ENCODE measurements at regions not wholly inside any gene's neighbourhood (a gene's known extent, or its start where the extent isn't known, plus 50 kb on each side); places are given as distances from the start of the nearest gene placed in this dataset.

GRCh38 chrY:7729318-7730011 is 817.9 kb upstream of the AMELY start:
- H3K9me3 ChIP-seq: no peaks in the 10 kb centered on the region
- H3K27ac Mint-ChIP-seq: no peak overlapping the region
- DNase-seq: no peak
- POLR2A ChIA-PET: no interaction called here
- ATAC-seq (replicated peaks in 1 of 4): no peak
- CTCF ChIA-PET: no interaction called here
- no peak overlapping the region for H3K4me3 ChIP-seq (ENCODE audit: control insufficient read depth in 1 of 2, extremely low read depth in 1 of 2, low read length in 1 of 2)
- WGBS (ENCODE audit: insufficient coverage): 74% methylated on average over 4 of the region's 8 CpGs
- no peak overlapping the region for H3K4me3 Mint-ChIP-seq
- no peaks in the 10 kb centered on the region for H3K27me3 ChIP-seq (replicated peaks in 1 of 2; ENCODE audit: control insufficient read depth in 2 of 2, extremely low read depth in 1 of 2, insufficient read depth in 2 of 2, low read length in 1 of 2)
- H3K4me1 Mint-ChIP-seq: no peaks in the 10 kb centered on the region
- no peak overlapping the region for H3K27ac ChIP-seq (ENCODE audit: low read length)
- H3K4me1 ChIP-seq (ENCODE audit: control insufficient read depth in 1 of 2, extremely low read depth in 1 of 2, insufficient read depth in 2 of 2, low read length in 2 of 2): no peaks in the 10 kb centered on the region
- H3K36me3 Mint-ChIP-seq: no peaks in the 10 kb centered on the region
- no peaks in the 10 kb centered on the region for H3K9me3 Mint-ChIP-seq
- H3K27me3 Mint-ChIP-seq: no peaks in the 10 kb centered on the region
- no peaks in the 10 kb centered on the region for H3K36me3 ChIP-seq (ENCODE audit: control insufficient read depth in 2 of 2, extremely low read depth in 1 of 2, insufficient read depth in 1 of 2, low read length in 1 of 2)

- H3K4me1 Mint-ChIP-seq: no peaks in the 10 kb centered on the region
- H3K27ac ChIP-seq (ENCODE audit: low read length): no peak overlapping the region
- no CpG with 5 or more reads among the region's 2 CpGs for WGBS (ENCODE audit: insufficient coverage)
- no peaks in the 10 kb centered on the region for H3K36me3 Mint-ChIP-seq
- no peaks in the 10 kb centered on the region for H3K27me3 ChIP-seq (replicated peaks in 1 of 2; ENCODE audit: control insufficient read depth in 2 of 2, extremely low read depth in 1 of 2, insufficient read depth in 2 of 2, low read length in 1 of 2)
- H3K36me3 ChIP-seq (ENCODE audit: control insufficient read depth in 2 of 2, extremely low read depth in 1 of 2, insufficient read depth in 1 of 2, low read length in 1 of 2): no peaks in the 10 kb centered on the region
- ChIA-PET POLR2A (no interaction called here), CTCF (no interaction called here)
- no peak overlapping the region for H3K4me3 Mint-ChIP-seq
- no peak overlapping the region for H3K4me3 ChIP-seq (ENCODE audit: control insufficient read depth in 1 of 2, extremely low read depth in 1 of 2, low read length in 1 of 2)
- no peaks in the 10 kb centered on the region for H3K4me1 ChIP-seq (ENCODE audit: control insufficient read depth in 1 of 2, extremely low read depth in 1 of 2, insufficient read depth in 2 of 2, low read length in 2 of 2)
- no peaks in the 10 kb centered on the region for H3K9me3 ChIP-seq
- ATAC-seq (replicated peaks in 1 of 4) (no peak), DNase-seq (no peak)
- no peaks in the 10 kb centered on the region for H3K27me3 Mint-ChIP-seq
- no peaks in the 10 kb centered on the region for H3K9me3 Mint-ChIP-seq
- no peak overlapping the region for H3K27ac Mint-ChIP-seq
These were observed 817.4 kb upstream of the AMELY start for GRCh38 chrY:7728935-7729317.

- Mint-ChIP-seq H3K9me3 (no peaks in the 10 kb centered on the region), H3K27ac (no peak overlapping the region), H3K4me1 (no peaks in the 10 kb centered on the region), H3K36me3 (no peaks in the 10 kb centered on the region), H3K27me3 (no peaks in the 10 kb centered on the region), H3K4me3 (no peak overlapping the region)
- ATAC-seq (replicated peaks in 1 of 4) (no peak), DNase-seq (no peak)
- no peaks in the 10 kb centered on the region for H3K9me3 ChIP-seq
- H3K4me1 ChIP-seq (ENCODE audit: control insufficient read depth in 1 of 2, extremely low read depth in 1 of 2, insufficient read depth in 2 of 2, low read length in 2 of 2): no peaks in the 10 kb centered on the region
- H3K4me3 ChIP-seq (ENCODE audit: control insufficient read depth in 1 of 2, extremely low read depth in 1 of 2, low read length in 1 of 2): no peak overlapping the region
- ChIA-PET POLR2A (no interaction called here), CTCF (no interaction called here)
- H3K27me3 ChIP-seq (replicated peaks in 1 of 2; ENCODE audit: control insufficient read depth in 2 of 2, extremely low read depth in 1 of 2, insufficient read depth in 2 of 2, low read length in 1 of 2): no peaks in the 10 kb centered on the region
- H3K36me3 ChIP-seq (ENCODE audit: control insufficient read depth in 2 of 2, extremely low read depth in 1 of 2, insufficient read depth in 1 of 2, low read length in 1 of 2): no peaks in the 10 kb centered on the region
- no CpG with 5 or more reads among the region's 4 CpGs for WGBS (ENCODE audit: insufficient coverage)
- no peak overlapping the region for H3K27ac ChIP-seq (ENCODE audit: low read length)
These were observed 814.4 kb upstream of the AMELY start for GRCh38 chrY:7725791-7726460.

GRCh38 chrY:7723991-7724632 is 812.6 kb upstream of the AMELY start:
- no peak overlapping the region for H3K27ac Mint-ChIP-seq
- H3K4me3 Mint-ChIP-seq: no peak overlapping the region
- H3K36me3 ChIP-seq (ENCODE audit: control insufficient read depth in 2 of 2, extremely low read depth in 1 of 2, insufficient read depth in 1 of 2, low read length in 1 of 2): no peaks in the 10 kb centered on the region
- ChIA-PET POLR2A (no interaction called here), CTCF (no interaction called here)
- no peaks in the 10 kb centered on the region for H3K9me3 Mint-ChIP-seq
- no peak overlapping the region for H3K27ac ChIP-seq (ENCODE audit: low read length)
- ATAC-seq (replicated peaks in 1 of 4) (no peak), DNase-seq (no peak)
- H3K4me1 ChIP-seq (ENCODE audit: control insufficient read depth in 1 of 2, extremely low read depth in 1 of 2, insufficient read depth in 2 of 2, low read length in 2 of 2): no peaks in the 10 kb centered on the region
- H3K9me3 ChIP-seq: no peaks in the 10 kb centered on the region
- no peaks in the 10 kb centered on the region for H3K4me1 Mint-ChIP-seq
- H3K27me3 Mint-ChIP-seq: no peaks in the 10 kb centered on the region
- no peaks in the 10 kb centered on the region for H3K36me3 Mint-ChIP-seq
- no peak overlapping the region for H3K4me3 ChIP-seq (ENCODE audit: control insufficient read depth in 1 of 2, extremely low read depth in 1 of 2, low read length in 1 of 2)
- H3K27me3 ChIP-seq (replicated peaks in 1 of 2; ENCODE audit: control insufficient read depth in 2 of 2, extremely low read depth in 1 of 2, insufficient read depth in 2 of 2, low read length in 1 of 2): no peaks in the 10 kb centered on the region
- WGBS (ENCODE audit: insufficient coverage): no CpG with 5 or more reads among the region's 1 CpG

GRCh38 chrY:7723127-7723526 is 811.6 kb upstream of the AMELY start:
- no peaks in the 10 kb centered on the region for H3K4me1 Mint-ChIP-seq
- DNase-seq: no peak
- Histone ChIP-seq H3K27ac (ENCODE audit: low read length) (no peak overlapping the region), H3K36me3 (ENCODE audit: control insufficient read depth in 2 of 2, extremely low read depth in 1 of 2, insufficient read depth in 1 of 2, low read length in 1 of 2) (no peaks in the 10 kb centered on the region), H3K4me1 (ENCODE audit: control insufficient read depth in 1 of 2, extremely low read depth in 1 of 2, insufficient read depth in 2 of 2, low read length in 2 of 2) (no peaks in the 10 kb centered on the region), H3K9me3 (no peaks in the 10 kb centered on the region), H3K27me3 (replicated peaks in 1 of 2; ENCODE audit: control insufficient read depth in 2 of 2, extremely low read depth in 1 of 2, insufficient read depth in 2 of 2, low read length in 1 of 2) (no peaks in the 10 kb centered on the region), H3K4me3 (ENCODE audit: control insufficient read depth in 1 of 2, extremely low read depth in 1 of 2, low read length in 1 of 2) (no peak overlapping the region)
- H3K4me3 Mint-ChIP-seq: no peak overlapping the region
- WGBS (ENCODE audit: insufficient coverage): no CpG with 5 or more reads among the region's 2 CpGs
- no peak for ATAC-seq (replicated peaks in 1 of 4)
- ChIA-PET POLR2A (no interaction called here), CTCF (no interaction called here)
- H3K27ac Mint-ChIP-seq: no peak overlapping the region
- H3K9me3 Mint-ChIP-seq: no peaks in the 10 kb centered on the region
- no peaks in the 10 kb centered on the region for H3K27me3 Mint-ChIP-seq
- H3K36me3 Mint-ChIP-seq: no peaks in the 10 kb centered on the region

- Mint-ChIP-seq H3K36me3 (no peaks in the 10 kb centered on the region), H3K9me3 (no peaks in the 10 kb centered on the region), H3K4me1 (no peaks in the 10 kb centered on the region), H3K4me3 (no peak overlapping the region), H3K27ac (no peak overlapping the region), H3K27me3 (no peaks in the 10 kb centered on the region)
- ChIA-PET POLR2A (no interaction called here), CTCF (no interaction called here)
- Histone ChIP-seq H3K27ac (ENCODE audit: low read length) (no peak overlapping the region), H3K36me3 (ENCODE audit: control insufficient read depth in 2 of 2, extremely low read depth in 1 of 2, insufficient read depth in 1 of 2, low read length in 1 of 2) (no peaks in the 10 kb centered on the region), H3K4me1 (ENCODE audit: control insufficient read depth in 1 of 2, extremely low read depth in 1 of 2, insufficient read depth in 2 of 2, low read length in 2 of 2) (no peaks in the 10 kb centered on the region), H3K4me3 (ENCODE audit: control insufficient read depth in 1 of 2, extremely low read depth in 1 of 2, low read length in 1 of 2) (no peak overlapping the region), H3K27me3 (replicated peaks in 1 of 2; ENCODE audit: control insufficient read depth in 2 of 2, extremely low read depth in 1 of 2, insufficient read depth in 2 of 2, low read length in 1 of 2) (no peaks in the 10 kb centered on the region), H3K9me3 (no peaks in the 10 kb centered on the region)
- ATAC-seq (replicated peaks in 1 of 4) (no peak), DNase-seq (no peak)
These were observed 811.0 kb upstream of the AMELY start for GRCh38 chrY:7722566-7722965.

Measured in T-cell (primary cell).